ENCODE measurements at regions not wholly inside any gene's neighbourhood (a gene's known extent, or its start where the extent isn't known, plus 50 kb on each side); places are given as distances from the start of the nearest gene placed in this dataset.
A peak's percentile ranks its signal among the peaks of the same experiment; 100 is the strongest.

- Histone ChIP-seq H3K4me3 (no peak overlapping the region), H3K9me3 (no peaks in the 10 kb centered on the region), H3K36me3 (ENCODE audit: low read depth) (no peaks in the 10 kb centered on the region), H3K4me1 (ENCODE audit: low read depth) (no peaks in the 10 kb centered on the region)
- intact Hi-C loops (cut with DNase I, micrococcal nuclease), result no loop called here
- ATAC-seq, result no peak
- TF ChIP-seq CTCF (IDR thresholded peaks at IDR 0.05), result no peak
- DNase-seq, result no peak
These were observed 724.2 kb downstream of the GATA3 start for GRCh38 chr10:8778713-8779112.

- no peaks in the 10 kb centered on the region for H3K36me3 ChIP-seq (ENCODE audit: low read depth)
- TF ChIP-seq CTCF (IDR thresholded peaks at IDR 0.05), result no peak
- DNase-seq, result no peak
- no peaks in the 10 kb centered on the region for H3K4me1 ChIP-seq (ENCODE audit: low read depth)
- H3K4me3 ChIP-seq, result no peak overlapping the region
- ATAC-seq, result no peak
- H3K9me3 ChIP-seq, result peaks cover 10% of the 10 kb centered on the region
- intact Hi-C loops (cut with DNase I, micrococcal nuclease), result no loop called here
These were observed 733.2 kb downstream of the GATA3 start for GRCh38 chr10:8787649-8788048.

- H3K9me3 ChIP-seq, result peaks cover 10% of the 10 kb centered on the region
- no peak overlapping the region for H3K4me3 ChIP-seq
- intact Hi-C loops (cut with DNase I, micrococcal nuclease), result no loop called here
- DNase-seq (no peak), ATAC-seq (peak; percentile 67)
- H3K36me3 ChIP-seq (ENCODE audit: low read depth), result no peaks in the 10 kb centered on the region
- TF ChIP-seq CTCF (IDR thresholded peaks at IDR 0.05), result no peak
- H3K4me1 ChIP-seq (ENCODE audit: low read depth), result no peaks in the 10 kb centered on the region
These were observed 735.9 kb downstream of the GATA3 start for GRCh38 chr10:8790390-8790789.

- Histone ChIP-seq H3K4me3 (no peak overlapping the region), H3K4me1 (ENCODE audit: low read depth) (no peaks in the 10 kb centered on the region), H3K9me3 (no peaks in the 10 kb centered on the region), H3K36me3 (ENCODE audit: low read depth) (no peaks in the 10 kb centered on the region)
- no peak for DNase-seq
- ATAC-seq, result no peak
- TF ChIP-seq CTCF (IDR thresholded peaks at IDR 0.05), result no peak
- intact Hi-C loops (cut with DNase I, micrococcal nuclease), result no loop called here
These were observed 740.4 kb downstream of the GATA3 start for GRCh38 chr10:8794860-8795259.

- Histone ChIP-seq H3K36me3 (ENCODE audit: low read depth) (no peaks in the 10 kb centered on the region), H3K4me1 (ENCODE audit: low read depth) (no peaks in the 10 kb centered on the region), H3K4me3 (no peak overlapping the region), H3K9me3 (no peaks in the 10 kb centered on the region)
- no peak for TF ChIP-seq CTCF (IDR thresholded peaks at IDR 0.05)
- ATAC-seq, result no peak
- no peak for DNase-seq
- intact Hi-C loops (cut with DNase I, micrococcal nuclease), result no loop called here
These were observed 745.9 kb downstream of the GATA3 start for GRCh38 chr10:8800426-8800825.

- ATAC-seq, result no peak
- Histone ChIP-seq H3K4me1 (ENCODE audit: low read depth) (no peaks in the 10 kb centered on the region), H3K36me3 (ENCODE audit: low read depth) (no peaks in the 10 kb centered on the region), H3K9me3 (no peaks in the 10 kb centered on the region), H3K4me3 (no peak overlapping the region)
- intact Hi-C loops (cut with DNase I, micrococcal nuclease), result no loop called here
- no peak for TF ChIP-seq CTCF (IDR thresholded peaks at IDR 0.05)
- DNase-seq, result no peak
These were observed 749.5 kb downstream of the GATA3 start for GRCh38 chr10:8803992-8804391.

All from mucosa of descending colon (tissue), 3 donors.